Inflammatory macrophage treated with lipopolysaccharide for 1 hour (primary cell): ENCODE measurements at regions not wholly inside any gene's neighbourhood (a gene's known extent, or its start where the extent isn't known, plus 50 kb on each side); places are given as distances from the start of the nearest gene placed in this dataset.
"Not testable (repeated sequence)": the region's sequence is repeated elsewhere in the genome, so short reads cannot be mapped to it uniquely, and the experiment has no call there.

Source experiments
- DNase-seq, 2 donors: peaks; one replicate each; pipeline ENCODE4 v3.0.0-alpha.2; 2020 to 2022

DNA sequence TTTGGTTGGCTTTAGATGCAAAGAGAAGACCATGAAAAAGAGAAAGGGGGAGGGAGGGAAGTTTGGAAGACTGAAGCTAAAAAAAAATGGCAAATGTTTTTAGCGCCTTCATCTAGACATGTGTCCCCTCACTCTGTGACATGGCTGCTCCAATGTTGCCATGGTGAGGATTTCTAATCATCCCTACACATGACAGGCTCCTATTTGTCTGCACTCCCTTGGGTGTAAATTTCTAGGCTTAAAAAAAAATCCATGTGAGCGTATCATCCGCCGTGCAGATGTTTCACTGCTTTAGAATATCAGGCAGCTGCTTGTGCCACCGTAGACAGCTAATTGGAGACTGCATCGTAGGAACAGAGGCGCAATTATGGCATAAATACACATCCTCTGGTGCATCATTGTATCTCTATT, 761.1 kb upstream of the MMS22L start:
- DNase-seq, result no peak

- DNase-seq, result no peak
Observed at GRCh38 chr6:98044791-98045470, 761.9 kb upstream of the MMS22L start.

- no peak for DNase-seq
Observed at GRCh38 chr6:98047164-98047563, 764.1 kb upstream of the MMS22L start.

DNA sequence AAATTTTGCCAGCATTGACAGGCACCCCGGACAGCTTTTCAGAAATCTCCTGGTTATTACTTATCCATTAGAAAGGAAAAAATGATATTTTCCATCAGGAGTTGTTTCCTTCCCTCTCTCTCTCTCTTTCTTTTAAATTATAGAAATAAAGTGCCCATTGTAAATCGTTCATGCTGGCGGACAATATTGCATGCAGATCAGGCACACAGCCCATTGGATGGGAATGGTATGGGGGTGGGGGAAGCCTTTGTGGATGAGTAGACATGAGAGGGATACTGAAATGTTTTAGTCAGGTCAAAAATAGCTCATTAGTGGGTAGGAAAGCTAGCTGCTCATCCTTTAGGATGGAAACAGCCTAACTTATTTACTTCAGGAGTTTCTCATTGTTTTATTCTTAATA, 764.9 kb upstream of the MMS22L start:
- no peak for DNase-seq

DNA sequence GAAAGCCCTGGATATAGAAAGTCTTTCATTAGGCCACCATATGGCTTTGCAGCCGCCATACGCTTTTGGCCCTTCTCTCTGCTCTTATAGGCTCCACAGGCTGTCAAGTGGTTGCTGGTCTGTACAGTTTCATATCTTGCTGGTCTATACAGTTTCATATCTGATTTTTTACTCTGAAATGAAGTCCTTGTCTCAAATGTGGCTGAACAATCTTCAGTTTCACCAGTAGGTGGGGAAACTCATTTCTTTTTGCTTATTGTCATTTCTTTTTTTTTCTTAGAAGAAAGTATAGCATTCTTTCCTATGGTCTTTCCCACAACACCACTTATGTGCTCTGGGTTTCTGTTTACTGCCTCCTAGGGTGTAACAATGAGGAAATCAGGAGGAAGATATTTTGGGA, 771.4 kb upstream of the MMS22L start:
- no peak for DNase-seq

DNA sequence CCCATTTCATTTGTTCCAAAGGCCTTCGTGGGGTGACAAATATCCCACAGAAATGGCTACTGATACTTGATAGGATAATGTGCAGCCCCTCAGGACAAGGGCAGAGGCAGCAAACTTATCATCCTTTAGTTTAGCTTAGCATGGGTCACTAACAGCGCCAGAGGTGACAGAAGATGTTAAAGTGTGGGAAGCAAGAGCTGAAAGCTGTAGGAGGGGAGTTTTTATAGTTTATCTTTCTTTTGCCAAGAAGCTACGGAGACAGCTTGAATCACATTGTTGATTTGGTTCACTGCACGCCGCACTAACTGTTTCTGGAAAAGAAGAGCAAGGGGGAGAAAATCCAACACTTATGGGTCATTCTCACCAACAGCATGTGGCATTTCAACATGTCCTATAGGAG, 773.9 kb upstream of the MMS22L start:
- no peak for DNase-seq

DNA sequence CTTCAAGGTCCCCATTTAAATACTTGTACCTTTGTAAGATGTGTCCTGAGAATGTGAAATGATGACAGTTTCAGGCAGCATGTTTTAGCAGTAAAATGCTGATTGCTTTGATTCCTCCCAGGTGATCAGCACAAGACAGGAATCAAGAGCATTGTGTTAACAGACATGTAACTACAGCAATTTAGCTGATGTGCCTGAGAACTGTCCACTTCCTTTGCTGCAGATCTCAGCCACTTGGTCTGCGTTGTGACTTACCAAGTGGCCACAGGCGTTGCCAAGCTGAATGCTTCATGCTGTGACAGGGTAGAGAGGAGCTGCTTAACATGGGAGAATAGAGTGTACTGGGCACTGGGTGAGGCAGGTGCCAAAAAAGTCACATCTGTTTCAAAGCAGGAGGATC, 767.0 kb upstream of the POU3F2 start:
- no peak for DNase-seq

- not testable (repeated sequence) for DNase-seq
Observed at GRCh38 chr6:98088537-98088936, 745.8 kb upstream of the POU3F2 start.

GRCh38 chr6:98092331-98092730, 742.0 kb upstream of the POU3F2 start:
- no peak for DNase-seq

- no peak for DNase-seq
Observed at GRCh38 chr6:98094696-98095095, 739.7 kb upstream of the POU3F2 start.

- DNase-seq, result no peak
Observed at GRCh38 chr6:98107801-98108200, 726.6 kb upstream of the POU3F2 start.

DNA sequence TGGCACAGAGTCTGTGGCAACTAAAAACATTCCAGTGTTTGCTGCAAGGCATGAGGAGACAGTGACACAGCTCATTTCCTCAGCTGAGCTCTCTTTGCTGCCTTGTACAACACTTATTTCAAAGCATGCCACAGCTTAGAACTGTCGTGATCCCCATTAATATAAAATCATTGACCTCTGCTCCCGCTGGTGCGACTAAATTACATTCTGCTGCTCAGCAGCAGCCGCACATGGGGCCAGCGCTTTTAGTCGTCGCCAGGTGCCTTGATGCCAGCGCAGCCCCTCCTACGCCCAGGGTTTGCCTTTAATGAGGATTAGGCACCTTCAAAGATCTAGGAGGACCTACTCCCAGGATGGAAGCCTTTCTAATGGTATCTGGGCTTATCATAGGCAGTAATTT, 717.9 kb upstream of the POU3F2 start:
- DNase-seq, result no peak

- DNase-seq, result no peak
Observed at GRCh38 chr6:98117068-98117467, 717.3 kb upstream of the POU3F2 start.

GRCh38 chr6:98118397-98119045, 715.9 kb upstream of the POU3F2 start:
- DNase-seq, result no peak

GRCh38 chr6:98124171-98124570, 710.2 kb upstream of the POU3F2 start:
- no peak for DNase-seq

DNA sequence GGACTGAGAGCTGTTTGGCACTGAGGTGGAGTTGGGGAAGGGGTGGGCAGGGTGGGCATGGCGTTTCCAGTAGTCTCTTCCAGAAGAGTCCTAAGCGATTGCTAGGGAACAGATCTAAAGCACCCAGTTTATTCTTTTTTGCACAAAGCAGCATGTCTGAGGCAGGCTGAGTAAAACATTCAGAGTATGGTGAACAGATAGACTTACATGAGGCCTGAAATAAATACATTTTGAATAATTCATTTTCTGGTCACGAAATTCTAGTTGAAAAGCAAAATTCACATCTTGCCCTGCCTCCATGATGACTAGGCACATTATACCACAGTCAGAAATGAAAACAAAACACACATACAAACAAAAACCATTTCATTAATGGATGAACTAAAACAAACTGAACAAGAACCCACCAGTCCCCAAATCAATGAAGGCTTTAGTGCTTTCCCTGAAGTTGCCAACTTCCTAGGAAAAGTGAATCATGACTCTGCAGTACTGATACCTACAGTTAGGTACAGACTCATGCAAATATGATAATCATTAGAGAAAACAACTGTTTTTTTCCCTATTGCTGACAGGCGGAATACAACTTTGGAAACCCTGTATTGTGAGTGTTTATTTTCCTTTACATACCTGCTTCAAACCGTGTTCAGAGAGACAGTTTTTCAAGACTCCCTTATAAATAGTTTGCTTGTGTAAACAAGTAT, 702.9 kb upstream of the POU3F2 start:
- DNase-seq, result no peak

GRCh38 chr6:98136333-98136732, 698.0 kb upstream of the POU3F2 start:
- no peak for DNase-seq

- no peak for DNase-seq
Observed at GRCh38 chr6:98137391-98137790, 697.0 kb upstream of the POU3F2 start.

DNA sequence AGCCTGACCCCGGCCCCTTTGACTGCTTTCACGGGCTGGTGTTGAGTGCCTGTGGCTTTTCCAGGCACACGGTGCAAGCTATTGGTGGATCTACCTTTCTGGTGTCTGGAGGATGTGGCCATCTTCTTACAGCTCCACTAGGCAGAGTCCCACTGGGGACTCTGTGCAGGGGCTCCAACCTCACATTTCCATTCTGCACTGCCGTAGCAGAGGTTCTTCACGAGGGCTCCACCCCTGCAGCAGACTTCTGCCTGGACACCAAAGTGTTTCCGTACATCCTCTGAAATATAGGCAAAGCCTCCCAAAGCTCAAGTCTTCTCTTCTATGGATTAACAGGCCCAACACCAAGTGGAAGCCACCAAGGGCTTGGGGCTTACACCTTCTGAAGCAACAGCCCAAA, 691.5 kb upstream of the POU3F2 start:
- no peak for DNase-seq

DNA sequence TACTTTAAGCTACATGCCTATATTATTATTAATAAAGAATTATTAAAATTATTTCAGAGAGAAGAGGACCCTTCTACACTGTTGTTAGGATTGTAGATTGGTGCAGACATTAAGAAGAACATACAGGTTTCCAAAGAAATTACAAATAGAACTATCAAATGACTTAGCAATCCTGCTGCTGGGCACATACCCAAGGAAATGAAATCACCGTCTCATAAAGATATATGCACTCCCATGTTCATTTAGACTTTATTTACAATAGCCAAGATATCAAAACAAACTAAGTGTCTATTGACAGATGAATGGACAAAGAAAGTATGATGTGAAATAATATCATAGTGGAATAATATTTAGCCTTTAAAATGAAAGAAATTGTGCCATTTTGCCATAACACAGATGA, 687.7 kb upstream of the POU3F2 start:
- DNase-seq, result no peak

GRCh38 chr6:98156580-98156979, 677.8 kb upstream of the POU3F2 start:
- no peak for DNase-seq

- DNase-seq, result no peak
Observed at GRCh38 chr6:98179606-98180005, 654.8 kb upstream of the POU3F2 start.

DNA sequence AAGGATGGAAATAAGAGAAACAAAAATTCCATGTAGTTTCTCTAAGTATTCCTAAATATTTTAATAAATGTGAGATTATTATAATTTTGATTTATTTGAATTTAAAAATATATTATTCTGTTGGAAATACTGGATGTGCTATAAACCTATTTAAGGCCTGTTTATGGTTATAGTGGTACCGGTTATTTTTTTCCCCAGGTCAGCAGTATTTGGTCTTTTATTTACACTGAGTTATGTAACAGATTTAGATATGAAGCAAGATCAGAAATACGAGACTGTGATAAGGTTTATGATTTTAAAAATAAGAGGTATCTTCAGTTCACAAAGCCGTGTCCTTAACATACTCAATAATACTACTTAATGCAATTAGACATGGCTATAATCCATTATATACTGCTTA, 634.3 kb upstream of the POU3F2 start:
- no peak for DNase-seq

DNA sequence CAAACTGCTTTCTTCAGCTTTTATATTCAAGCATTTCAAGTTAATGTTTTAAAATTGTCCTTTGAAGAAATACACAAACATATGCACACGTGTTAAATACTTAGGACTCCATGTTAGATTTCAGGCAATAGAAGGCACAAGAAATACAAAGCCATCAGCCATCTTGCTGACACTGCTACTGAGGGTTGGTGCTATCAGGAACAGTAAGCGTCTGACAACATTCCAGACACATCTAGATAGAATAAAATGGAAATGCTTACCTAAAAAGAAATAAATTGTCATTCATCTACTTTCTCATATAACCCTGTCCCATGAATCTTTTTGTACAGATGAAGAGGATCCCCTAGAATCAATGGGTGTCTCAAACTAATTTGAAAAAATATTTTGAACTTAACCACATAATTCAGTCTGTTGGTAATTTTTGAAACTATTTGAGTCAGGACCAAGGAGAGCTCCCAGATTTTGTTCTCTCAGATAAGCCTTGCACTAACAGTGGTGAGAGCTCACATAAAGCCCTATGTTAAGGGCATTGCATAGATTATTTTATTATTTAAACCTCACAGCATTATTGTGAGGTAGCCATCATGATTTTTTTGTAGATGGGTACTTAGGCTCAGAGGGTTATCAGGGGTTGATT, 631.1 kb upstream of the POU3F2 start:
- DNase-seq, result no peak
